K562 (cell line): ENCODE measurements at regions not wholly inside any gene's neighbourhood (a gene's known extent, or its start where the extent isn't known, plus 50 kb on each side); places are given as distances from the start of the nearest gene placed in this dataset.

Experiments
- CBX3 ChIP-seq, 2 experiments: IDR thresholded peaks; 1 replicate in 1 of 2; 2 replicates in 1 of 2; pipeline ENCODE4 v1.6.1; 2012; ENCODE audit warnings: inconsistent platforms in 2 of 2, low read length in 2 of 2, borderline replicate concordance in 1 of 2, control low read depth in 1 of 2
- COPS2 ChIP-seq: fragments of 450-650 bp; conservative IDR thresholded peaks from 2 replicates; pipeline ENCODE4 v1.6.1; 2016; ENCODE audit warnings: mild to moderate bottlenecking, moderate library complexity
- CTBP1 ChIP-seq: fragments of 450-650 bp; IDR thresholded peaks from 2 replicates; pipeline ENCODE4 v1.6.1; 2016; ENCODE audit warnings: borderline replicate concordance
- CTCFL ChIP-seq: IDR thresholded peaks from 2 replicates; pipeline ENCODE4 v1.6.1; 2011; ENCODE audit warnings: borderline replicate concordance, low read depth, mild to moderate bottlenecking, moderate library complexity, low read length; ENCODE audit not compliant: insufficient read depth, poor library complexity, severe bottlenecking
- E2F1 ChIP-seq: sonication (generic); formaldehyde crosslinking; IDR thresholded peaks from 2 replicates; pipeline ENCODE4 v1.8.1; 2023; ENCODE audit warnings: mild to moderate bottlenecking, missing genetic modification reagents, moderate library complexity
- ERF ChIP-seq: fragments of 450-650 bp; formaldehyde crosslinking; IDR thresholded peaks from 2 replicates; pipeline ENCODE4 v1.4.0; 2020; ENCODE audit warnings: mild to moderate bottlenecking, mixed read lengths
- EWSR1 ChIP-seq: fragments of 450-650 bp; IDR thresholded peaks from 2 replicates; pipeline ENCODE4 v1.6.1; 2018; ENCODE audit warnings: borderline replicate concordance, mild to moderate bottlenecking, low read depth, moderate library complexity; ENCODE audit not compliant: partially characterized antibody
- GATAD2A ChIP-seq: fragments of 450-650 bp; IDR thresholded peaks from 2 replicates; pipeline ENCODE4 v1.6.1; 2017
- GATAD2B ChIP-seq: fragments of 450-650 bp; IDR thresholded peaks from 2 replicates; pipeline ENCODE4 v1.6.1; 2017; ENCODE audit warnings: mild to moderate bottlenecking, borderline replicate concordance
- L3MBTL2 ChIP-seq: fragments of 450-650 bp; IDR thresholded peaks from 2 replicates; pipeline ENCODE4 v1.6.1; 2016; ENCODE audit warnings: mild to moderate bottlenecking, moderate library complexity
- MED1 ChIP-seq: sonication (generic); formaldehyde crosslinking; IDR thresholded peaks from 2 replicates; pipeline ENCODE4 v1.8.1; 2023; ENCODE audit warnings: missing genetic modification reagents, borderline replicate concordance
- MEF2A ChIP-seq: IDR thresholded peaks from 2 replicates; pipeline ENCODE4 v1.6.1; 2011; ENCODE audit warnings: low read depth, mild to moderate bottlenecking, low read length, moderate library complexity; ENCODE audit not compliant: control insufficient read depth
- NR3C1 ChIP-seq: sonication (generic); formaldehyde crosslinking; IDR thresholded peaks from 2 replicates; pipeline ENCODE4 v1.8.1; 2022; ENCODE audit warnings: missing genetic modification reagents
- PCBP1 ChIP-seq: fragments of 200-400 bp; formaldehyde crosslinking; IDR thresholded peaks from 2 replicates; pipeline ENCODE4 v1.6.1; 2018; ENCODE audit warnings: mild to moderate bottlenecking, low read depth, low read length; ENCODE audit not compliant: poor library complexity, severe bottlenecking
- POLR2G ChIP-seq: fragments of 200-400 bp; formaldehyde crosslinking; IDR thresholded peaks from 2 replicates; pipeline ENCODE4 v1.6.1; 2017; ENCODE audit warnings: low read depth, mild to moderate bottlenecking, antibody characterized with exemption, low read length, moderate library complexity
- SLC30A9 ChIP-seq: fragments of 250-450 bp; sonication (Bioruptor Pico); IDR thresholded peaks from 2 replicates; pipeline ENCODE4 v1.8.0; 2022; ENCODE audit warnings: mild to moderate bottlenecking, moderate library complexity
- SMAD3 ChIP-seq: fragments of 450-650 bp; formaldehyde crosslinking; conservative IDR thresholded peaks from 2 replicates; pipeline ENCODE4 v1.4.0; 2020; ENCODE audit warnings: mild to moderate bottlenecking
- SOX6 ChIP-seq: fragments of 450-650 bp; IDR thresholded peaks from 2 replicates; pipeline ENCODE4 v1.6.1; 2014; ENCODE audit warnings: mild to moderate bottlenecking
- TAL1 ChIP-seq: fragments of 450-650 bp; IDR thresholded peaks from 2 replicates; pipeline ENCODE4 v1.6.1; 2016; ENCODE audit warnings: mild to moderate bottlenecking
- TCF3 ChIP-seq: sonication (generic); formaldehyde crosslinking; IDR thresholded peaks from 2 replicates; pipeline ENCODE4 v1.4.0; 2020; ENCODE audit warnings: mild to moderate bottlenecking, missing genetic modification reagents
- TFE3 ChIP-seq: fragments of 450-650 bp; formaldehyde crosslinking; IDR thresholded peaks from 2 replicates; pipeline ENCODE4 v1.4.0; 2020; ENCODE audit warnings: mild to moderate bottlenecking, mixed read lengths
- ZNF175 ChIP-seq: fragments of 200-800 bp; sonication (Bioruptor generic); IDR thresholded peaks from 2 replicates; pipeline ENCODE4 v1.6.1; 2016; ENCODE audit warnings: low read depth, mild to moderate bottlenecking, missing genetic modification characterization, missing compliant biosample characterization
- ZNF584 ChIP-seq: fragments of 200-800 bp; sonication (Bioruptor generic); IDR thresholded peaks from 2 replicates; pipeline ENCODE4 v1.6.1; 2016; ENCODE audit warnings: low read depth, mild to moderate bottlenecking, missing genetic modification characterization, missing compliant biosample characterization
- ZNF764 ChIP-seq: fragments of 250-450 bp; sonication (Bioruptor Pico); IDR thresholded peaks from 2 replicates; pipeline ENCODE4 v1.4.0; 2020; ENCODE audit warnings: low read depth, mild to moderate bottlenecking, moderate library complexity

GRCh38 chr1:220966881-220967611 is 87.8 kb downstream of the HLX start (continued):
- TF ChIP-seq NR3C1 (CRISPR knock-in tag) (no peak), MEF2A (0 out of 2 replicates have a peak, but pooled peaks have one; percentile 48), CTBP1 (0 out of 2 replicates have a peak, but pooled peaks have one; percentile 56), SMAD3 (no peak), TAL1 (peak; percentile 95), MED1 (CRISPR knock-in tag) (no peak), ERF (CRISPR knock-in tag) (no peak), SOX6 (peak; percentile 86), COPS2 (no peak), ZNF584 (CRISPR knock-in tag) (peak; percentile 76; the same call in 1 of the 2 replicates), L3MBTL2 (0 out of 2 replicates have a peak, but pooled peaks have one; percentile 18), GATAD2A (peak; percentile 76; the same call in 1 of the 2 replicates), TCF3 (peak; percentile 54; the same call in 1 of the 2 replicates), CTCFL (no peak), PCBP1 (no peak), ZNF175 (peak; percentile 23; the same call in 1 of the 2 replicates), SLC30A9 (no peak), GATAD2B (no peak), POLR2G (no peak), E2F1 (CRISPR knock-in tag) (no peak), CBX3 (IDR thresholded peaks at IDR 0.05; ENCODE audit: borderline replicate concordance in 1 of 2, low read length in 2 of 2) (peak in 1 of 2 experiments; percentile 65; a peak in 1 of 3 replicates), ZNF764 (no peak), TFE3 (CRISPR knock-in tag) (no peak), EWSR1 (no peak)
